Activated T-cell treated with anti-CD3 and anti-CD28 coated beads, Interleukin-2, amount 50 U/mL, for 24 hours (primary cell): ENCODE measurements at regions not wholly inside any gene's neighbourhood (a gene's known extent, or its start where the extent isn't known, plus 50 kb on each side); places are given as distances from the start of the nearest gene placed in this dataset.

ENCODE experiments used
- DNase-seq: peaks from one replicate; pipeline ENCODE4 v3.0.0-alpha.2; 2020
- H3K27ac Mint-ChIP-seq: 2 replicates; pipeline ENCODE4 v1.8.0; 2020; ENCODE audit warnings: mild to moderate bottlenecking, mixed read lengths
- H3K27me3 Mint-ChIP-seq: 2 replicates; pipeline ENCODE4 v1.8.0; 2020; ENCODE audit warnings: mixed read lengths
- H3K36me3 Mint-ChIP-seq: 2 replicates; pipeline ENCODE4 v1.8.0; 2020; ENCODE audit warnings: low read depth, mixed read lengths
- H3K4me1 Mint-ChIP-seq: 2 replicates; pipeline ENCODE4 v1.8.0; 2020; ENCODE audit warnings: low read depth, mixed read lengths
- H3K4me3 Mint-ChIP-seq: 2 replicates; pipeline ENCODE4 v1.8.0; 2020; ENCODE audit warnings: mild to moderate bottlenecking, moderate library complexity, mixed read lengths
- H3K9me3 Mint-ChIP-seq: 2 replicates; pipeline ENCODE4 v1.8.0; 2020; ENCODE audit warnings: mixed read lengths

DNA sequence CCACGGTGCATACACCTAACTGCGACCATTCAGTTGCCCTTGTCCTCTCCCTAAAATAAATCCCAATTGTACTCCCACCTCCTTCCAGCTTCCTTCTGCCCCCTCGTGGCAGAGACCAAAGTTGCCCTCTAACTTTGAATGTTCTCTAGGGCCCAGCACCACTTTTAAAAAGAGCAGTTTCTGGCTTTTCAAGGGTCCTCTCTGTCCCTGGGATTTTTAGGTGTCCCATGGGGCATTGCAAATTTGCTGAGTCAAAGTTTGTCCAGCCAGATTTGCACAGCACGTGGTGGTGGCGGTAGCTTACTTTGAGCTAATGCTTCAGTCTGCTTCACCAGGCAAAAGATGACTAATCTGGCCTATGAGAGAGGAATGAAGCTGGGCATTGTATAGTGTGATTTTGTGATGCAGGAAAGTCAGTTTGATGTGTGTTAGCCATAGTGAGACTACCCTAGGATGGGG, 100.2 kb downstream of the PERP start:
- peaks cover 10% of the 10 kb centered on the region for H3K4me1 Mint-ChIP-seq
- no peaks in the 10 kb centered on the region for H3K36me3 Mint-ChIP-seq
- H3K27ac Mint-ChIP-seq, result no peak overlapping the region
- no peaks in the 10 kb centered on the region for H3K27me3 Mint-ChIP-seq
- peak; percentile 42 for DNase-seq
- H3K9me3 Mint-ChIP-seq, result no peaks in the 10 kb centered on the region
- no peak overlapping the region for H3K4me3 Mint-ChIP-seq

- no peak for DNase-seq
- no peaks in the 10 kb centered on the region for H3K27me3 Mint-ChIP-seq
- H3K4me3 Mint-ChIP-seq, result no peak overlapping the region
- H3K9me3 Mint-ChIP-seq, result no peaks in the 10 kb centered on the region
- H3K27ac Mint-ChIP-seq, result no peak overlapping the region
- H3K4me1 Mint-ChIP-seq, result peaks cover 9% of the 10 kb centered on the region
- no peaks in the 10 kb centered on the region for H3K36me3 Mint-ChIP-seq
Observed at GRCh38 chr6:138008791-138009190, 98.4 kb downstream of the PERP start.

DNA sequence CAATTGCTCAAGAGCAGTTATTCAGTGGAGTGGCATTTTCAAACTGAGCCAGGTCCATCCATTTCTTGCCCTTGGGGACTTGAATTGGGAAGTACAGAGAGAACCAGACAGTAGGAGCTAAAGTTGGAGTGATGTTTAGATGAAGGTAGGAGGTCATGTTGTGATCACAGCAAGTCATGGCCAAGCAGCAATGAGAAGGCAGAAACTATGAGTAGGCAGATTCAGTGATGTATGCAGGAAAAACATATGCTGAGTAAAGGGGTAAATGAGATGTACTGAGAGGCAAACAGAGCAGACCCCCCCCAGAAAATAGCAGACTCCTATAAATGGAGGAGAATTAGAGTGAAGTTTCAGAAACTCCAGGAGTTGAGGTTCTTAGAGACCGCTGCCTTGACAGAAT, 95.8 kb downstream of the PERP start:
- no peak for DNase-seq
- no peaks in the 10 kb centered on the region for H3K27me3 Mint-ChIP-seq
- H3K4me3 Mint-ChIP-seq, result no peak overlapping the region
- H3K36me3 Mint-ChIP-seq, result no peaks in the 10 kb centered on the region
- H3K9me3 Mint-ChIP-seq, result no peaks in the 10 kb centered on the region
- peaks cover 1% of the 10 kb centered on the region for H3K4me1 Mint-ChIP-seq
- H3K27ac Mint-ChIP-seq, result no peak overlapping the region

DNA sequence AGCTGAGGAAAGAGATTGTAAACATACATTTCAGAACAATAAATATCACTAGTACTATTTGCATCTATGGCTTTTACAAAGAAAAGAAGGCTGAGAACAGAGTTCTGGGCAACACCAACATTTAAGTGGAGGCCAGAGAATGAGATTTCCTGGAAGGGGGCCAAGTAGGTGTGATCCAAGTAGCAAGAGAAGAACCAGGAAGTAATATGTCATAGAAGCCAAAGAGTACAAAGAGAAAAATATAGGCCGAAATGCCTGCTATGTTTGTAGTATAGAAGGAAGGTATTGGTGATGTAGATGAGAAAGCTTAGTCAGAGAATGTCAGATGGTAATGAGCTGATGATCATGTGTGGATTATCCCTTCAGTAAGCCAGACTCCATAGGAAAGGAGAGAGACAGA, 94.5 kb downstream of the PERP start:
- no peak for DNase-seq
- H3K27ac Mint-ChIP-seq, result no peak overlapping the region
- H3K4me3 Mint-ChIP-seq, result no peak overlapping the region
- no peaks in the 10 kb centered on the region for H3K9me3 Mint-ChIP-seq
- H3K27me3 Mint-ChIP-seq, result peaks cover 5% of the 10 kb centered on the region
- H3K4me1 Mint-ChIP-seq, result no peaks in the 10 kb centered on the region
- no peaks in the 10 kb centered on the region for H3K36me3 Mint-ChIP-seq

DNA sequence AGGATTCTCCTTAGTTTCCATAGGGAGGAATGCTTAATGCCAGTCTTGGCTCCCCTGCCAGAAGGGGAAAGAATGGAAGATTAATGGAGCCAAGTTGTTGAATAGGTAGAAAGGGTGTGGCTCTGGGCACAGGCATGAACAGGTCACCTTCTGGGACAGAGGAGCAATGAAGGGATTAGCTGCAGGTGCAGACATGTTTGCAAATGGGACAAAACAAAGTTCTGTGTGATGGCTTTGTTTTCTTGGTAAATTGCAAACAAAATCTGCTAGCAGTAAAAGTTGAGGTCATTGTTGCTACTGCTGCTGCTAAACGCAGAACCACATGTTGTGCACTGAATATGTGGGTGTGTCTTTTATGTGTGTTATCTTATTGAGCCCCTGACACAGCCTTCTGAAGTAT, 93.3 kb downstream of the PERP start:
- no peak overlapping the region for H3K27ac Mint-ChIP-seq
- H3K9me3 Mint-ChIP-seq, result no peaks in the 10 kb centered on the region
- peaks cover 5% of the 10 kb centered on the region for H3K27me3 Mint-ChIP-seq
- DNase-seq, result no peak
- no peaks in the 10 kb centered on the region for H3K4me1 Mint-ChIP-seq
- no peaks in the 10 kb centered on the region for H3K36me3 Mint-ChIP-seq
- no peak overlapping the region for H3K4me3 Mint-ChIP-seq

DNA sequence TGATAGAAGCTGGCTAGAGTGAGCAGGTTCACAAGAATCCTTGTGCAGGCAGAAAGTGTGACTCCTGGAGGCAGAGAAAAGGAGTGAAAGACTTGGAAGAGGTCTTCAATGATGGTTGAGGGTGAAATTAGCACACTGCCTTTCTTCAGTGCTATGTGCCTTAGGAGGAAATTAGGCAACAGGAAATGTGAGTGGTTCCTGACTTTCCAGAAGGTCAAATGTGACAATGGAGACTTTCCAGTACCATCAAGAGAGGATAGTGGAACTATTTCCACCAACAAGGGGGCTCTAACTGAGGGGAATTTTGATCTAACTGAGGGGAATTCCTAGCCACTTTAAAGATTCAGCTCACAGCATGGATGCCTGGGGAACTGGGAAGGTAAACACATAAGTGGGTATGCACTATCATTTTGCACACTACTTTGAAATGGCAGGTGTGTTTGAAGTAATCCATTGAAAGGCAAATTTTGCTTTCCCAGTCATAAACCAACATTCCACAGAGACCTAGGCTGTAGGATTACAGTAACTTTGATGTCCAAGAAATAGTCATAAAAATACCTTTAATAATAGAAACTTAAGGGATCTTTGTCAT, 90.0 kb downstream of the PERP start:
- Mint-ChIP-seq H3K9me3 (no peaks in the 10 kb centered on the region), H3K4me1 (no peaks in the 10 kb centered on the region), H3K27me3 (peaks cover 19% of the 10 kb centered on the region), H3K27ac (no peak overlapping the region), H3K36me3 (no peaks in the 10 kb centered on the region), H3K4me3 (no peak overlapping the region)
- no peak for DNase-seq

DNA sequence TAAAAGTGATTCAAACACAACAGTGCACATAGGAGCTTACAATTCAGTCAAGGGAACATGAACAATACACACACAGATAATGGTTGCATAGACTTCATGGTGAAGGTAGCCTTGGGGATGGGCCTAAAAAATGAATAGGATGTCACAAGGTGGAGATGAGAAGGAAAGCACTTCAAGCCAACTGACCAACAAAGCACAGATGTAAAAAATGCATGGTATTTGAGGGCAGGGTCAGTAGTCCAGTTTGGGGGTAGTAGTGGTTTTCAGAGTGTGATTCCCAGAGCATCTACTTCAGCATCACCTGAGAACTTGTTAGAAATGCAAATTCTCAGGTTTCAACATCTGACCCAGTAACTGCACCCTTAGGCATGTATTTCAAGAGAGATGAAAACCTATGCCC, 88.9 kb downstream of the PERP start:
- H3K27me3 Mint-ChIP-seq, result peaks cover 19% of the 10 kb centered on the region
- H3K4me1 Mint-ChIP-seq, result no peaks in the 10 kb centered on the region
- no peak for DNase-seq
- no peak overlapping the region for H3K4me3 Mint-ChIP-seq
- no peaks in the 10 kb centered on the region for H3K9me3 Mint-ChIP-seq
- no peaks in the 10 kb centered on the region for H3K36me3 Mint-ChIP-seq
- H3K27ac Mint-ChIP-seq, result no peak overlapping the region

GRCh38 chr6:138025528-138025978, 81.7 kb downstream of the PERP start:
- no peaks in the 10 kb centered on the region for H3K9me3 Mint-ChIP-seq
- no peak overlapping the region for H3K4me3 Mint-ChIP-seq
- no peak overlapping the region for H3K27ac Mint-ChIP-seq
- H3K4me1 Mint-ChIP-seq, result no peaks in the 10 kb centered on the region
- H3K36me3 Mint-ChIP-seq, result no peaks in the 10 kb centered on the region
- peaks cover 18% of the 10 kb centered on the region for H3K27me3 Mint-ChIP-seq
- DNase-seq, result no peak

- Mint-ChIP-seq H3K9me3 (no peaks in the 10 kb centered on the region), H3K27ac (no peak overlapping the region), H3K4me3 (no peak overlapping the region), H3K4me1 (no peaks in the 10 kb centered on the region), H3K36me3 (no peaks in the 10 kb centered on the region), H3K27me3 (peaks cover 14% of the 10 kb centered on the region)
- DNase-seq, result no peak
Observed at GRCh38 chr6:138026342-138026741, 80.9 kb downstream of the PERP start.

- Mint-ChIP-seq H3K4me1 (no peaks in the 10 kb centered on the region), H3K27ac (no peak overlapping the region), H3K9me3 (no peaks in the 10 kb centered on the region), H3K36me3 (no peaks in the 10 kb centered on the region), H3K27me3 (peaks cover 10% of the 10 kb centered on the region), H3K4me3 (no peak overlapping the region)
- DNase-seq, result no peak
Observed at GRCh38 chr6:138028893-138029292, 78.3 kb downstream of the PERP start.

- no peak for DNase-seq
- Mint-ChIP-seq H3K9me3 (no peaks in the 10 kb centered on the region), H3K4me1 (no peaks in the 10 kb centered on the region), H3K27ac (no peak overlapping the region), H3K36me3 (no peaks in the 10 kb centered on the region), H3K4me3 (no peak overlapping the region), H3K27me3 (peaks cover 14% of the 10 kb centered on the region)
Observed at GRCh38 chr6:138030872-138031271, 76.3 kb downstream of the PERP start.

DNA sequence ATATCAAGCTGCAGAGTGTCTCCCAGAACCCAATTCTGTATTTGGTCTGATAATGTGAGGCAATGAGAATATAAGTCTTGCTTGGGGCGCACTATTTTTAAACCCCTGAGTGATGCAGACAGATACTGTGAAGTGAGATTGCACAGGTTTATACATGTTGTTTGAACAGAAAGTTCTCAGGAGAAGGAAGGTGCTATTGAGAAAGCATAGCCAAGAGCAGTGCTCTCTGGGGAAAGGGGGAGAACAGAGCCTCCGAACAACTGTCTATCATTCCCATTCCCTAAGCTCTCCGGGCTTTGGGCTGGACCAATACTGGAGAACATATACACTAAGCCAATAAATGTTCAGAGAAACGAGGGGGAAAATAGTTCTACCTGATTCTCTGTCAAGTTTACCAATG, 75.8 kb downstream of the PERP start:
- H3K27ac Mint-ChIP-seq, result no peak overlapping the region
- no peaks in the 10 kb centered on the region for H3K4me1 Mint-ChIP-seq
- no peaks in the 10 kb centered on the region for H3K9me3 Mint-ChIP-seq
- H3K4me3 Mint-ChIP-seq, result no peak overlapping the region
- no peak for DNase-seq
- H3K27me3 Mint-ChIP-seq, result peaks cover 14% of the 10 kb centered on the region
- H3K36me3 Mint-ChIP-seq, result no peaks in the 10 kb centered on the region

- no peaks in the 10 kb centered on the region for H3K9me3 Mint-ChIP-seq
- H3K4me1 Mint-ChIP-seq, result no peaks in the 10 kb centered on the region
- H3K36me3 Mint-ChIP-seq, result no peaks in the 10 kb centered on the region
- DNase-seq, result no peak
- H3K4me3 Mint-ChIP-seq, result no peak overlapping the region
- H3K27ac Mint-ChIP-seq, result no peak overlapping the region
- peaks cover 14% of the 10 kb centered on the region for H3K27me3 Mint-ChIP-seq
Observed at GRCh38 chr6:138031850-138032249, 75.4 kb downstream of the PERP start.

DNA sequence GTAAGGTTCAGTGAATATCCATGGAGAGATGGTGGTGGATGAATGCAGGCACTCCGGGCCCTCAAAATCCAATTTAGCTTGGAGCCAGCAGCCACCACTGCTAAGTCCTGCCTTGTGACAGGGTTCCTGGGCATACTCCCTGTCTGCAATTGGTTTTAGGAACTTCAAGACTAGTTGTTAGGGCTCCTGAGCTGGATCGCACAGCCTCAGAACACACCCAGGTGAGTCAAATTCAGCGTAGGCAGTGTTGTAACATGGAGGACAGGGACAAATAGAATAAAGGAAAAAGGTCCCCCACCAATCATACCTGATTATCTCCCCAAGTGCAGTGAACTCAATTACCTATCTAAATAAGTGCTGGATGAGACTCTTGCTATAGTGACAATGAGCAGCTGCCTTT, 74.6 kb downstream of the PERP start:
- DNase-seq, result no peak
- H3K27me3 Mint-ChIP-seq, result peaks cover 14% of the 10 kb centered on the region
- no peaks in the 10 kb centered on the region for H3K4me1 Mint-ChIP-seq
- no peaks in the 10 kb centered on the region for H3K9me3 Mint-ChIP-seq
- no peak overlapping the region for H3K4me3 Mint-ChIP-seq
- no peaks in the 10 kb centered on the region for H3K36me3 Mint-ChIP-seq
- H3K27ac Mint-ChIP-seq, result no peak overlapping the region

DNA sequence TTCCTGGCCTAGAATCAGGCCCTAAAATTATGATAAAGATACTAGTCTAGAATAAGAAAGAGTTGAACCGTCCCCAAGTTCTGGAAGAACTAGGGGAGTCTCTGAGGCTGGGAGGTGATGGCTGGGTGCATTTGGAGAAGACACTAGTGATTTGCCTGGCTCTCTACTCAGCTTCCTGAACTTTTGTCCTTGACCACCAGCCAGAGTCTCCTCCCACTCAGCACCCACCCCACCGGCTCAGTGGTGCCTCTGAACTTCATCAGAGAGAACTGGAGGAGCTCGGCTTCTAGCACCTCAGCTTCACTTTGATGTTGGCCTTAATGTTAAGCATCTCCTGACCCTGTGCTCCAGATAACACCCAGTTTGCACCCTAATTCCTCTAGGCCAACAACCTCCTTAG, 73.0 kb downstream of the PERP start:
- no peaks in the 10 kb centered on the region for H3K36me3 Mint-ChIP-seq
- H3K4me3 Mint-ChIP-seq, result no peak overlapping the region
- H3K27ac Mint-ChIP-seq, result no peak overlapping the region
- peaks cover 4% of the 10 kb centered on the region for H3K27me3 Mint-ChIP-seq
- H3K4me1 Mint-ChIP-seq, result no peaks in the 10 kb centered on the region
- H3K9me3 Mint-ChIP-seq, result no peaks in the 10 kb centered on the region
- no peak for DNase-seq

- no peak overlapping the region for H3K4me3 Mint-ChIP-seq
- H3K27me3 Mint-ChIP-seq, result peaks cover 4% of the 10 kb centered on the region
- H3K4me1 Mint-ChIP-seq, result no peaks in the 10 kb centered on the region
- no peaks in the 10 kb centered on the region for H3K9me3 Mint-ChIP-seq
- DNase-seq, result no peak
- H3K27ac Mint-ChIP-seq, result no peak overlapping the region
- no peaks in the 10 kb centered on the region for H3K36me3 Mint-ChIP-seq
Observed at GRCh38 chr6:138035070-138035469, 72.1 kb downstream of the PERP start.
